C4-2B (cell line): ENCODE measurements at regions not wholly inside any gene's neighbourhood (a gene's known extent, or its start where the extent isn't known, plus 50 kb on each side); places are given as distances from the start of the nearest gene placed in this dataset.

Experiments used
- ZFX ChIP-seq: fragments of 450-650 bp; IDR thresholded peaks from 2 replicates; pipeline ENCODE4 v1.6.1; 2017
- TF ChIP-seq, protein P1 (sequence below): fragments of 450-650 bp; conservative IDR thresholded peaks from 2 replicates; pipeline ENCODE4 v1.5.1; 2017; ENCODE audit warnings: mild to moderate bottlenecking

DNA sequence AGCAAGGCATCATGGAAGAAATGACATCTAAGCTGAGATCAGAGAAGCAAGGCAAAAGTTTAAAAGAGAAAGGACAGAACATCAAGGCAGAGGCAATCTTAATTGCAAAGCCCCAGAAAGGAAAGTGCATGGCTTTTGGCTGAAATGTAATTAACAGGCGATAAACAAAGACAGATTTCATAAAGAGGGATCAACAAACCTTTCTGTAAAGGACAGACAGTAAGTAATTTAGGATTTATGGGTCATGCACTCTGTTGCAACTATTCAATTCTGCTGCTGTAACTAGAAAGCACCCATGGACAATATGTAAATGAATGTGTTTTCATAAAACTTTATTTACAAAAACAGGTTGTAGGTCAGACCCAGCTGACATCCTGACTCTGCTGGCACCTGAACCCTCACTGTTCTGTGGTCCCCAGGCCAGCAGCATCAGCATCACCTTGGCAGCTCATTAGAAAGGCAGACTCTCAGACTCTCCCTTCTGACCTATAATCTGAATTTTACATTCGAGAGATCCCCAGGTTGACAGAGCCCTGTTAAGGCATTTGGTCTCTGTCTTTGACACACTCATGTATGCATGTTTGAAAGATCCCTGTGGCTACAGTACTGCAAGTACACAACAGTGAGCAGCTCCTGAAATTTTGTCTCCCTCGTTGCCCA is 362.9 kb upstream of the NFE2L3 start:
- TF ChIP-seq, protein P1, sequence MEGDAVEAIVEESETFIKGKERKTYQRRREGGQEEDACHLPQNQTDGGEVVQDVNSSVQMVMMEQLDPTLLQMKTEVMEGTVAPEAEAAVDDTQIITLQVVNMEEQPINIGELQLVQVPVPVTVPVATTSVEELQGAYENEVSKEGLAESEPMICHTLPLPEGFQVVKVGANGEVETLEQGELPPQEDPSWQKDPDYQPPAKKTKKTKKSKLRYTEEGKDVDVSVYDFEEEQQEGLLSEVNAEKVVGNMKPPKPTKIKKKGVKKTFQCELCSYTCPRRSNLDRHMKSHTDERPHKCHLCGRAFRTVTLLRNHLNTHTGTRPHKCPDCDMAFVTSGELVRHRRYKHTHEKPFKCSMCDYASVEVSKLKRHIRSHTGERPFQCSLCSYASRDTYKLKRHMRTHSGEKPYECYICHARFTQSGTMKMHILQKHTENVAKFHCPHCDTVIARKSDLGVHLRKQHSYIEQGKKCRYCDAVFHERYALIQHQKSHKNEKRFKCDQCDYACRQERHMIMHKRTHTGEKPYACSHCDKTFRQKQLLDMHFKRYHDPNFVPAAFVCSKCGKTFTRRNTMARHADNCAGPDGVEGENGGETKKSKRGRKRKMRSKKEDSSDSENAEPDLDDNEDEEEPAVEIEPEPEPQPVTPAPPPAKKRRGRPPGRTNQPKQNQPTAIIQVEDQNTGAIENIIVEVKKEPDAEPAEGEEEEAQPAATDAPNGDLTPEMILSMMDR = no peak
- no peak for TF ChIP-seq ZFX
